Daoy (cell line): ENCODE measurements at regions not wholly inside any gene's neighbourhood (a gene's known extent, or its start where the extent isn't known, plus 50 kb on each side); places are given as distances from the start of the nearest gene placed in this dataset.

Source experiments
- DNase-seq: peaks from one replicate; pipeline ENCODE4 v3.0.0-alpha.2; 2015; ENCODE audit warnings: low read depth

GRCh38 chr1:105795741-105796140 is 1260.7 kb upstream of the PRMT6 start:
- no peak for DNase-seq

GRCh38 chr1:105830571-105831146 is 1225.8 kb upstream of the PRMT6 start:
- no peak for DNase-seq

GRCh38 chr1:105838071-105838470 is 1218.4 kb upstream of the PRMT6 start:
- no peak for DNase-seq

- no peak for DNase-seq
Measured at GRCh38 chr1:105865546-105865945, 1190.9 kb upstream of the PRMT6 start.

- DNase-seq: no peak
Measured at GRCh38 chr1:105872817-105873216, 1183.7 kb upstream of the PRMT6 start.

GRCh38 chr1:105874621-105875020 is 1181.9 kb upstream of the PRMT6 start:
- no peak for DNase-seq

GRCh38 chr1:105886309-105886708 is 1170.2 kb upstream of the PRMT6 start:
- DNase-seq: no peak

- no peak for DNase-seq
Measured at GRCh38 chr1:105891308-105891707, 1165.2 kb upstream of the PRMT6 start.

- no peak for DNase-seq
Measured at GRCh38 chr1:105894006-105894405, 1162.5 kb upstream of the PRMT6 start.

- no peak for DNase-seq
Measured at GRCh38 chr1:105909811-105910210, 1146.7 kb upstream of the PRMT6 start.

- no peak for DNase-seq
Measured at GRCh38 chr1:105914403-105914802, 1142.1 kb upstream of the PRMT6 start.

GRCh38 chr1:105934806-105935205 is 1121.7 kb upstream of the PRMT6 start:
- no peak for DNase-seq

GRCh38 chr1:105964879-105965278 is 1091.6 kb upstream of the PRMT6 start:
- DNase-seq: no peak

GRCh38 chr1:105997516-105997915 is 1059.0 kb upstream of the PRMT6 start:
- no peak for DNase-seq

GRCh38 chr1:106022312-106022902 is 1034.1 kb upstream of the PRMT6 start:
- no peak for DNase-seq

GRCh38 chr1:106027871-106028270 is 1028.6 kb upstream of the PRMT6 start:
- no peak for DNase-seq

- DNase-seq: no peak
Measured at GRCh38 chr1:106037526-106037925, 1018.9 kb upstream of the PRMT6 start.

- no peak for DNase-seq
Measured at GRCh38 chr1:106038260-106038659, 1018.2 kb upstream of the PRMT6 start.

- no peak for DNase-seq
Measured at GRCh38 chr1:106043971-106044370, 1012.5 kb upstream of the PRMT6 start.

- DNase-seq: no peak
Measured at GRCh38 chr1:106047210-106047609, 1009.3 kb upstream of the PRMT6 start.

- DNase-seq: peak; percentile 5
Measured at GRCh38 chr1:106049595-106049994, 1006.9 kb upstream of the PRMT6 start.

- DNase-seq: no peak
Measured at GRCh38 chr1:106055855-106056254, 1000.6 kb upstream of the PRMT6 start.

- no peak for DNase-seq
Measured at GRCh38 chr1:106061586-106062495, 994.6 kb upstream of the PRMT6 start.
